ENCODE measurements at regions not wholly inside any gene's neighbourhood (a gene's known extent, or its start where the extent isn't known, plus 50 kb on each side); places are given as distances from the start of the nearest gene placed in this dataset.

DNA sequence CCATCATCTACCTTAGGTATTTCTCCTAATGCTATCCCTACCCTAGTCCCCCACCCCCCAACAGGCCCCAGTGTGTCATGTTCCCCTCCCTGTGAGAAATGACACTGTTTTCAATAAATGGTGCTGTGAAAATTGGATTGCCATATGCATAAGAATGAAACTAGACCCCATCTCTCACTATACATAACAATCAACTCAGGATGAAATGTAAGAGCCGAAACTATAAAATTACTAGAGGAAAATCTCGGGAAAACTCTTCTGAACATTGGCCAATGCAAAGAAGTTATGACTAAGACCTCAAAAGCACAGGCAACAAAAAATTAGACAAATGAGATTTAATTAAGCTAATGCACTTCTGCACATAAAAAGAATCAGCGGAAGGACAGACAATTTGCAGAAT, 138.2 kb downstream of the SUCLA2 start:
- TF ChIP-seq, protein P1, sequence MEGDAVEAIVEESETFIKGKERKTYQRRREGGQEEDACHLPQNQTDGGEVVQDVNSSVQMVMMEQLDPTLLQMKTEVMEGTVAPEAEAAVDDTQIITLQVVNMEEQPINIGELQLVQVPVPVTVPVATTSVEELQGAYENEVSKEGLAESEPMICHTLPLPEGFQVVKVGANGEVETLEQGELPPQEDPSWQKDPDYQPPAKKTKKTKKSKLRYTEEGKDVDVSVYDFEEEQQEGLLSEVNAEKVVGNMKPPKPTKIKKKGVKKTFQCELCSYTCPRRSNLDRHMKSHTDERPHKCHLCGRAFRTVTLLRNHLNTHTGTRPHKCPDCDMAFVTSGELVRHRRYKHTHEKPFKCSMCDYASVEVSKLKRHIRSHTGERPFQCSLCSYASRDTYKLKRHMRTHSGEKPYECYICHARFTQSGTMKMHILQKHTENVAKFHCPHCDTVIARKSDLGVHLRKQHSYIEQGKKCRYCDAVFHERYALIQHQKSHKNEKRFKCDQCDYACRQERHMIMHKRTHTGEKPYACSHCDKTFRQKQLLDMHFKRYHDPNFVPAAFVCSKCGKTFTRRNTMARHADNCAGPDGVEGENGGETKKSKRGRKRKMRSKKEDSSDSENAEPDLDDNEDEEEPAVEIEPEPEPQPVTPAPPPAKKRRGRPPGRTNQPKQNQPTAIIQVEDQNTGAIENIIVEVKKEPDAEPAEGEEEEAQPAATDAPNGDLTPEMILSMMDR (IDR thresholded peaks at IDR 0.05; ENCODE audit: borderline replicate concordance, insufficient read depth, low read depth, low read length): no peak
- no peak overlapping the region for H3K4me3 ChIP-seq (ENCODE audit: low read depth, low read length)

DNA sequence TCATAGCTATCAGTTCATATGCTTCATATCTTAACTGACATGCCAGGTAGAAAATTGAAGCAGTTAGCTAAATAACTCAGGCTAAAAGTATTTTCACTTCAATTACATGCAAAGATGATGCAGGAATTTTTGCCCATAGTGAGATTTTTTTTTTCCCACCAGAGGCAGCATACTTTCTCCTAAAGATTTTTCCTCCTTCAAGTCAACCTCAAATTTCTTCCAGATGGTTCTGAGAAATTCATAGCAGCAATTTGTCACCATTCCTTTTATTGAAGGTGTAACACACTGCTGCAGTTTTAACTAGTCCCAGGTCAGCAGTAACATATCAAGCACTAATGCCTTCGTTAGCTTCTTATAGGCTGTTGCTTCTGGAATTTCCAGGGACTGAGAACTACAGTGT, 141.9 kb downstream of the SUCLA2 start:
- TF ChIP-seq, protein P1 (IDR thresholded peaks at IDR 0.05; ENCODE audit: borderline replicate concordance, insufficient read depth, low read depth, low read length): no peak
- H3K4me3 ChIP-seq (ENCODE audit: low read depth, low read length): no peak overlapping the region

DNA sequence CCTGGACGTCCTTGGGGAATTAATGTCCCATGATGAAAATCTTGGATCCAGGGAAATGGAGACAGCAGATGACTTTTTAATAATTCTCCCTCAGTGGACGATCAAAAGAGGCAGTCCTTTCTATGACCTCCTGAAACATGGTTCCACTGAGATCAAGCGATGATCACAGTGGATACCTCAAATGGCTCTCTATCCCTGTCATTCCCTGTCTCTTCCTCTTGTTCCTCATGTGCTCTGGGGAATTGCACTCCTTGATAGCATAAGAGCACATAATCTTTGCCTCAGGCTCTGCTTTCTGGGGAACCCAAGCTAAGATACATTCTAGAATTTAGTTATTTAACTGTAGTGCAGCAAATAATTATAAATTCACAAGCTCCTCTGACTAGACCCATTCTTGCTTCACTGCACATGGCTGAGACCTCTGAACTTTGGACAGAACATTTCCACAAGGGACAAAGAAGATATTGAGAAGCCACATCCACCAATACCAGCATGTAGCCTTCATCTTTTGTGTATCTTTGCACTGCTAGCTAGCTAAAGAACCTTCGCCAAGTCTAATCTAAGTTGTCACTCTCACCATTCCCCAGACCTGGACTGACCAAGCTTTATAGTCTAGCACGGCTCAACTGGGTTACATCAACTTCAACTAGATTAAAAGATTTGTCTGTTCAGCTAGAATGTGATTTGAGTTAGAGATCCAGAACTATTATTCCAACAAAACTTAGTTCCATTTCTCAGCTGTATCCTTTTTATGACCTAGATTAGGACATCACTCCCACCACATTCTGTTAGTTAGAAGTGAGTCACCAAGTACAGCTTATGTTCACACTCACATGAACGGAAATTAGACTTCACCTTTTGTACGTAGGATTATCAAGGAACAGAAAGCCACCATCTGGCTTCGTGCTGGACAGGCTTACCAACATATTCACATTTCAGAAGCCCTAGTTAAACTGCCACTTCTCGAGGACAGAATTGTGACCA, 142.7 kb downstream of the SUCLA2 start:
- no peak overlapping the region for H3K4me3 ChIP-seq (ENCODE audit: low read depth, low read length)
- TF ChIP-seq, protein P1 (IDR thresholded peaks at IDR 0.05; ENCODE audit: borderline replicate concordance, insufficient read depth, low read depth, low read length): no peak

DNA sequence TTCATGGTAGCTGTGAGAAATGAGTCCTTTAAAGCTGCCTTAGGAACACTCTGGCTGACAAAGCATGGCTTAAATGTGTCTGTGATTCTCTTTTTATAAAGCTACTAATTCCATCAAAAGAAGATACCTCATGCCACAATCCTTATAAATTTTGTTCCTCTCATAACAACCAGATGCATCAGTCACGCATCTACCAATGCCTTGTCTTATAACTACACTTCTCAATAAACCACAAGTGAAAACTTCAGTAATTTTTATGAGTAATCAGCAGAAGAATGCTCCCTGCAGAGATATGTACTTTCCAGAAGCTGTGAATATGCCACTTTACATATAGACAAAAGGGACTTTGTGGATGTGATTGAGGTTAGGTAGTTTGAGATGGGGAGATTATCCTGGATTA, 147.8 kb downstream of the SUCLA2 start:
- TF ChIP-seq, protein P1 (IDR thresholded peaks at IDR 0.05; ENCODE audit: borderline replicate concordance, insufficient read depth, low read depth, low read length): no peak
- no peak overlapping the region for H3K4me3 ChIP-seq (ENCODE audit: low read depth, low read length)

DNA sequence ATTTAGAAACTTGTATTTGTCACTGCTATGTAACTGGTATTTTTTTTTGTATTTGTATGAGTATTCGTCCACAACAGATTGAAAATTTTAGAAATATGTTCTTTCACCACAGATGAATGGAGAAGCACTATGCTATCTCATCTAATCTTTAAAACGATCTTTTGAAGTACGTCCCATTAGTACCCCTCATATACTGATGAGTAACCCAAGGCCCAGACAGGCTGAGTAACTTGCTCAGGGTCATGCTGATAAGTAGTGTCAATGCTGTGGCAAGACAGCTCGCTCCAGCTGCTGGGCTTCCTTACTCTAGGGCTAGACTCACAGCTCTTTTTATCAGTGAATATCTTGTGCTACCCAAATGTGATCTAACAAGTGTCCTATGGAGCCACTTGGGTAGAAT, 154.2 kb downstream of the SUCLA2 start:
- H3K4me3 ChIP-seq (ENCODE audit: low read depth, low read length): no peak overlapping the region
- TF ChIP-seq, protein P1 (IDR thresholded peaks at IDR 0.05; ENCODE audit: borderline replicate concordance, insufficient read depth, low read depth, low read length): no peak

DNA sequence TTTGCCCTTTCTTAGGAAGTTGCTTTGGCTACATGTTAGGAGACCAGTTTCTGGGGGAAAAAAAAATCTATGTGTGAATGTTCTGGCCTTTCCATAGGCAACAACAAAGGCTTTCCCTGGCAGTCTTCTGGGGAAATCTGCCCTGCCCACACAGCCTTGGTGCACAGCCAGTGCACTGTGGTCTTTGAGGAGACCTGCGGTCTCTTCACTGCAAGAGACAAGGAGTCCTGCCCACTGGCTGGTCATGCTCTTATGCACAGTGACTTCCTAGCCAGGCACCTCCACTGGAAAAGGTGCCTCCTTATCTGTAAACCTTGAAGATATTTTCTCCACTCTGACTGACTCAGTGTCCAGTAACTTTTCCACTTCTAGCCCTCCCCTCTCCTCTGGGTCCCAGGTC, 155.1 kb downstream of the SUCLA2 start:
- H3K4me3 ChIP-seq (ENCODE audit: low read depth, low read length): no peak overlapping the region
- TF ChIP-seq, protein P1 (IDR thresholded peaks at IDR 0.05; ENCODE audit: borderline replicate concordance, insufficient read depth, low read depth, low read length): no peak

DNA sequence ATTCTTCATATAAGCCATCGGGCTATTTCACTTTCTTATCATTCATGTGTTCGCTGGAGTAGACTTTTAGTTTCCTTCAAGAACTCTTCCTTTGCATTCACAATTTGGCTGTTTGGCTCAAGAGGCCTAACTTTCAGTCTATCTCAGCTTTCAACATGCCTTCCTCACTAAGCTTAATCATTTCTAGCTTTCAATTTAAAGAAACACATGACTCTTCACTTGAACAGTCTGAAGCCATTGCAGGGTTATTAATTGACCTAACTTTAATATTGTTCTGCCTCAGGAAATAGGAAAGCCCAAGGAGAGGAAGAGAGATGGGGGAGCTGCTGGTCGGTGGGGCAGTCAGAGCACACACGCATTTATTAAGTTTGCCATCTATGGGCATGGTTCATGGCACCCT, 158.1 kb downstream of the SUCLA2 start:
- TF ChIP-seq, protein P1 (IDR thresholded peaks at IDR 0.05; ENCODE audit: borderline replicate concordance, insufficient read depth, low read depth, low read length): no peak
- H3K4me3 ChIP-seq (ENCODE audit: low read depth, low read length): no peak overlapping the region

Data from GM12875 (cell line).